Calu3 (cell line): ENCODE measurements at regions not wholly inside any gene's neighbourhood (a gene's known extent, or its start where the extent isn't known, plus 50 kb on each side); places are given as distances from the start of the nearest gene placed in this dataset.
"Not testable (repeated sequence)": the region's sequence is repeated elsewhere in the genome, so short reads cannot be mapped to it uniquely, and the experiment has no call there.

Experiments used
- BruUV-seq: library from RNA; stranded (reverse); fragments of 400-500 nt; replicated peaks from 2 replicates; lab custom pipeline; 2021; lab: Mats Ljungman, UMichigan
- CTCF ChIA-PET: fragments of 300-600 bp; sonication (Branson Sonifier 250); formaldehyde crosslinking; loops from one replicate; lab custom pipeline; 2022; ENCODE audit warnings: antibody characterized with exemption; lab: Charles Lee
- DNase-seq: peaks from one replicate; pipeline ENCODE4 v3.0.0; 2022
- H3K27ac Mint-ChIP-seq: one replicate; pipeline ENCODE4 v1.8.0; 2022; ENCODE audit warnings: mixed read lengths; ENCODE audit not compliant: unreplicated experiment
- H3K27me3 Mint-ChIP-seq: one replicate; pipeline ENCODE4 v1.8.0; 2022; ENCODE audit warnings: mixed read lengths; ENCODE audit not compliant: unreplicated experiment
- H3K36me3 Mint-ChIP-seq: one replicate; pipeline ENCODE4 v1.8.0; 2022; ENCODE audit warnings: mild to moderate bottlenecking, moderate library complexity, mixed read lengths; ENCODE audit not compliant: insufficient read depth, unreplicated experiment
- H3K4me1 Mint-ChIP-seq: one replicate; pipeline ENCODE4 v1.8.0; 2022; ENCODE audit warnings: mild to moderate bottlenecking, low read depth, mixed read lengths; ENCODE audit not compliant: unreplicated experiment
- H3K4me3 Mint-ChIP-seq: one replicate; pipeline ENCODE4 v1.8.0; 2022; ENCODE audit warnings: mild to moderate bottlenecking, low read depth, moderate library complexity, mixed read lengths; ENCODE audit not compliant: unreplicated experiment
- H3K9me3 Mint-ChIP-seq: one replicate; pipeline ENCODE4 v1.8.0; 2022; ENCODE audit warnings: low read depth, mixed read lengths; ENCODE audit not compliant: unreplicated experiment
- CTCF ChIP-seq: fragments of 200-600 bp; IDR thresholded peaks from one replicate; pipeline ENCODE4 v1.8.0; 2022; ENCODE audit warnings: antibody characterized with exemption; ENCODE audit not compliant: unreplicated experiment
- intact Hi-C: fragments of 100-400 bp; cut with micrococcal nuclease; formaldehyde crosslinking; loops from one replicate; pipeline ENCODE4 v1.10.0; 2022; ENCODE audit not compliant: unreplicated experiment

- Mint-ChIP-seq H3K4me1 (no peaks in the 10 kb centered on the region), H3K36me3 (no peaks in the 10 kb centered on the region), H3K4me3 (no peak overlapping the region), H3K9me3 (peaks cover 4% of the 10 kb centered on the region), H3K27ac (no peak overlapping the region), H3K27me3 (no peaks in the 10 kb centered on the region)
- intact Hi-C loops, result no loop called here
- no peak for DNase-seq
- no peak for TF ChIP-seq CTCF
- CTCF ChIA-PET, result no interaction called here
- BruUV-seq, result no TSS peak
Measured at GRCh38 chr12:38166225-38166624, 150.3 kb upstream of the ALG10B start.

DNA sequence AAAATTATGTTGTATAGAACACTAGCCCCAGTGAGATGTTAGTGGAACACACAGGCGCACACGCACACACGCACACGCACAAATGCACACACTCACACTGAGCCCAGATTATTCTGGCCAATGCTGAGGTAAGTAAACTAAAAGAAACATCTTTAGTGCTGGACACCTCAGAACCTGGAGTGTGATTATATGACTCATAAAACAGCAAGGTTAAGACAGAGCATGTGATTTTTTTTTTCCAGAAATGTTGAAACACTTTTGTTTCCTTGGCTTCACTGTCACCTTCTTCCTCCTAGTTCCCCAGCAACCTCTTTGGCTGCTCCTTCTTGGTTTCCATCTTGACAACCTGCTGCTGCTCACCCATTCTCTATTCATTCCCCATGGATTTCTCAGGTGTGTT is 141.0 kb upstream of the ALG10B start:
- intact Hi-C loops, result no loop called here
- H3K27me3 Mint-ChIP-seq, result no peaks in the 10 kb centered on the region

GRCh38 chr12:38183617-38184016 is 133.0 kb upstream of the ALG10B start:
- DNase-seq, result peak; percentile 61
- intact Hi-C loops, H3K36me3 Mint-ChIP-seq, H3K4me3 Mint-ChIP-seq, H3K27me3 Mint-ChIP-seq, BruUV-seq, H3K27ac Mint-ChIP-seq, H3K9me3 Mint-ChIP-seq, CTCF ChIA-PET: not testable (repeated sequence)
- H3K4me1 Mint-ChIP-seq, result peaks cover 11% of the 10 kb centered on the region

More for the DNA sequence above, 141.0 kb upstream of the ALG10B start:
- no peak for DNase-seq
- CTCF ChIA-PET, result no interaction called here
- peaks cover 36% of the 10 kb centered on the region for H3K4me1 Mint-ChIP-seq
- BruUV-seq, result no TSS peak
- H3K27ac Mint-ChIP-seq, result peak overlapping the region; percentile 28
- H3K9me3 Mint-ChIP-seq, result no peaks in the 10 kb centered on the region
- no peak for TF ChIP-seq CTCF
- no peaks in the 10 kb centered on the region for H3K36me3 Mint-ChIP-seq
- no peak overlapping the region for H3K4me3 Mint-ChIP-seq

- H3K27me3 Mint-ChIP-seq, CTCF ChIA-PET, H3K4me1 Mint-ChIP-seq, H3K4me3 Mint-ChIP-seq, BruUV-seq, H3K9me3 Mint-ChIP-seq, H3K36me3 Mint-ChIP-seq, H3K27ac Mint-ChIP-seq, DNase-seq: not testable (repeated sequence)
- intact Hi-C loops, result loop anchor here (10.0 kb wide), 1 partner anchor 342 kb away; no protein-coding TSS in a partner anchor
Measured at GRCh38 chr12:38197286-38197685, 119.3 kb upstream of the ALG10B start.

DNA sequence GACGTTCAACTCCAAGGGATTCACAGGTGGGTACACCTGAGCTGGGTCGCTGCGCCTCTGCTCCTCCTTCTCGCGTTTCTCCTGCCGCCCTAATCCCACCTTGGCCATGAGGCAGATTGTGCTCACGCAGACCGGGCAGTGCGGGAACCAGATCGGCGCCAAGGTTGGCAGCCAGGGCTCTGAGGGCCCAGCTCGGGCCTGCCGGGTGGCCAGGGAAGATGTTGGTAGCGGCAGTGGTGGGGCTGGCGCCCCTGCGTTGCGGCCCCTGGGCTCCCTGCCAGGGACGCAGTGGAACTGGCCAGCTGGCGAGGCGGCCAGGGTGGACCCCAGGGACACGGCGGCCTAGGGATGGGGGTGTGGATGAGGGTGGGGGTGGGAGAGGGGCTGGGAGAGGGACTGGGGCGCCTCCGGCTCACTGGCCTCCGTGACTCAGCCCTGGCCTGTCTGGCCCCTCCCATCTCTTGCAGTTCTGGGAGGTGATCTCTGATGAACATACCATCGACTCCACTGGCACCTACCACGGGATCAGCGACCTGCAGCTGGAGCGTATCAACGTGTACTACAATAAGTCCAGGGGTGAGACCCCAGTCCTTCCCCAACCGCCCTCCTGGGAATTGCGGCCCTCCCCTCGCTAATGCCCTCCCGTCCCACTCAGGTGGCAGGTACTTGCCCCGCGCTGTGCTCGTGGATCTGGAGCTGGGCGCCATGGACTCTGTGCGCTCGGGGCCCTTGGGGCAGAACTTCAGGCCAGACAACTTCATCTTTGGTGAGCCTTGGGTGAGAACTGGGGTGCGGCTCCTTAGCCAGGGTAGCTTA is 114.9 kb upstream of the ALG10B start:
- H3K9me3 Mint-ChIP-seq, result no peaks in the 10 kb centered on the region
- CTCF ChIA-PET, result no interaction called here
- no peaks in the 10 kb centered on the region for H3K4me1 Mint-ChIP-seq
- H3K27me3 Mint-ChIP-seq, result no peaks in the 10 kb centered on the region
- TF ChIP-seq CTCF, result no peak
- H3K27ac Mint-ChIP-seq, result no peak overlapping the region
- no peak overlapping the region for H3K4me3 Mint-ChIP-seq
- no peak for DNase-seq
- no TSS peak for BruUV-seq
- intact Hi-C loops, result no loop called here
- no peaks in the 10 kb centered on the region for H3K36me3 Mint-ChIP-seq
